ENCODE measurements at regions not wholly inside any gene's neighbourhood (a gene's known extent, or its start where the extent isn't known, plus 50 kb on each side); places are given as distances from the start of the nearest gene placed in this dataset.

- TF ChIP-seq, protein P1, sequence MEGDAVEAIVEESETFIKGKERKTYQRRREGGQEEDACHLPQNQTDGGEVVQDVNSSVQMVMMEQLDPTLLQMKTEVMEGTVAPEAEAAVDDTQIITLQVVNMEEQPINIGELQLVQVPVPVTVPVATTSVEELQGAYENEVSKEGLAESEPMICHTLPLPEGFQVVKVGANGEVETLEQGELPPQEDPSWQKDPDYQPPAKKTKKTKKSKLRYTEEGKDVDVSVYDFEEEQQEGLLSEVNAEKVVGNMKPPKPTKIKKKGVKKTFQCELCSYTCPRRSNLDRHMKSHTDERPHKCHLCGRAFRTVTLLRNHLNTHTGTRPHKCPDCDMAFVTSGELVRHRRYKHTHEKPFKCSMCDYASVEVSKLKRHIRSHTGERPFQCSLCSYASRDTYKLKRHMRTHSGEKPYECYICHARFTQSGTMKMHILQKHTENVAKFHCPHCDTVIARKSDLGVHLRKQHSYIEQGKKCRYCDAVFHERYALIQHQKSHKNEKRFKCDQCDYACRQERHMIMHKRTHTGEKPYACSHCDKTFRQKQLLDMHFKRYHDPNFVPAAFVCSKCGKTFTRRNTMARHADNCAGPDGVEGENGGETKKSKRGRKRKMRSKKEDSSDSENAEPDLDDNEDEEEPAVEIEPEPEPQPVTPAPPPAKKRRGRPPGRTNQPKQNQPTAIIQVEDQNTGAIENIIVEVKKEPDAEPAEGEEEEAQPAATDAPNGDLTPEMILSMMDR (IDR thresholded peaks at IDR 0.05): no peak
- no peak for TF ChIP-seq ZFX (IDR thresholded peaks at IDR 0.05; ENCODE audit: borderline replicate concordance)
Measured at GRCh38 chr2:16581241-16581640, 84.4 kb downstream of the CYRIA start.

Data from 22Rv1 (cell line).